ENCODE measurements at regions not wholly inside any gene's neighbourhood (a gene's known extent, or its start where the extent isn't known, plus 50 kb on each side); places are given as distances from the start of the nearest gene placed in this dataset.

GRCh38 chrX:155767051-155767875, 113.9 kb upstream of the VAMP7 start:
- DNase-seq = peak in 3 of 5 donors; percentile 2 to 6 (median 5)
- Histone ChIP-seq H3K9me3 (ENCODE audit: low read length) (no peaks in the 10 kb centered on the region), H3K4me1 (ENCODE audit: insufficient read depth, low read length) (no peaks in the 10 kb centered on the region), H3K36me3 (ENCODE audit: insufficient read depth, low read length) (no peaks in the 10 kb centered on the region), H3K27ac (ENCODE audit: low read depth, low read length) (no peak overlapping the region), H3K4me3 (ENCODE audit: low read length) (peak overlapping the region; percentile 38), H3K27me3 (ENCODE audit: insufficient read depth, low read length, poor library complexity, severe bottlenecking) (no peaks in the 10 kb centered on the region)
- Mint-ChIP-seq H3K36me3 (peaks cover 0 to 4% (median 0%) of the 10 kb centered on the region in 3 donors), H3K9me3 (peaks cover 0 to 2% (median 1%) of the 10 kb centered on the region in 5 donors), H3K27me3 (peaks cover 0 to 1% of the 10 kb centered on the region in 2 donors), H3K4me1 (peaks cover 6 to 8% (median 7%) of the 10 kb centered on the region in 3 donors), H3K4me3 (peak overlapping the region; percentile 57 to 89 (median 71)), H3K27ac (peak overlapping the region in 6 of 8 donors; percentile 11 to 91 (median 30))
- ChIA-PET POLR2A (no interaction called here), CTCF (no interaction called here)

GRCh38 chrX:155766321-155766720, 114.8 kb upstream of the VAMP7 start:
- CTCF ChIA-PET = no interaction called here
- H3K4me3 ChIP-seq (ENCODE audit: low read length) = no peak overlapping the region
- H3K27me3 Mint-ChIP-seq = peaks cover 0 to 1% of the 10 kb centered on the region in 2 donors
- H3K4me1 Mint-ChIP-seq = peaks cover 6 to 8% (median 7%) of the 10 kb centered on the region in 3 donors
- H3K27ac ChIP-seq (ENCODE audit: low read depth, low read length) = no peak overlapping the region
- POLR2A ChIA-PET = no interaction called here
- H3K36me3 ChIP-seq (ENCODE audit: insufficient read depth, low read length) = no peaks in the 10 kb centered on the region
- peak overlapping the region in 3 of 7 donors; percentile 55 to 86 (median 71) for H3K4me3 Mint-ChIP-seq
- peaks cover 0 to 7% (median 2%) of the 10 kb centered on the region in 3 donors for H3K36me3 Mint-ChIP-seq
- peaks cover 0 to 8% (median 3%) of the 10 kb centered on the region in 5 donors for H3K9me3 Mint-ChIP-seq
- H3K27ac Mint-ChIP-seq = peak overlapping the region in 1 of 8 donors; percentile 88
- H3K9me3 ChIP-seq (ENCODE audit: low read length) = no peaks in the 10 kb centered on the region
- H3K27me3 ChIP-seq (ENCODE audit: insufficient read depth, low read length, poor library complexity, severe bottlenecking) = no peaks in the 10 kb centered on the region
- no peaks in the 10 kb centered on the region for H3K4me1 ChIP-seq (ENCODE audit: insufficient read depth, low read length)
- no peak for DNase-seq

GRCh38 chrX:155761185-155761584, 120.0 kb upstream of the VAMP7 start:
- ChIA-PET POLR2A (no interaction called here), CTCF (no interaction called here)
- no peak for DNase-seq
- Mint-ChIP-seq H3K27ac (no peak overlapping the region), H3K4me1 (no peaks in the 10 kb centered on the region), H3K9me3 (peaks cover 2 to 8% (median 4%) of the 10 kb centered on the region in 5 donors), H3K4me3 (no peak overlapping the region), H3K36me3 (peaks cover 0 to 12% (median 2%) of the 10 kb centered on the region in 3 donors), H3K27me3 (peaks cover 0 to 4% of the 10 kb centered on the region in 2 donors)
- Histone ChIP-seq H3K9me3 (ENCODE audit: low read length) (no peaks in the 10 kb centered on the region), H3K4me1 (ENCODE audit: insufficient read depth, low read length) (no peaks in the 10 kb centered on the region), H3K27ac (ENCODE audit: low read depth, low read length) (no peak overlapping the region), H3K4me3 (ENCODE audit: low read length) (no peak overlapping the region), H3K27me3 (ENCODE audit: insufficient read depth, low read length, poor library complexity, severe bottlenecking) (no peaks in the 10 kb centered on the region), H3K36me3 (ENCODE audit: insufficient read depth, low read length) (no peaks in the 10 kb centered on the region)

DNA sequence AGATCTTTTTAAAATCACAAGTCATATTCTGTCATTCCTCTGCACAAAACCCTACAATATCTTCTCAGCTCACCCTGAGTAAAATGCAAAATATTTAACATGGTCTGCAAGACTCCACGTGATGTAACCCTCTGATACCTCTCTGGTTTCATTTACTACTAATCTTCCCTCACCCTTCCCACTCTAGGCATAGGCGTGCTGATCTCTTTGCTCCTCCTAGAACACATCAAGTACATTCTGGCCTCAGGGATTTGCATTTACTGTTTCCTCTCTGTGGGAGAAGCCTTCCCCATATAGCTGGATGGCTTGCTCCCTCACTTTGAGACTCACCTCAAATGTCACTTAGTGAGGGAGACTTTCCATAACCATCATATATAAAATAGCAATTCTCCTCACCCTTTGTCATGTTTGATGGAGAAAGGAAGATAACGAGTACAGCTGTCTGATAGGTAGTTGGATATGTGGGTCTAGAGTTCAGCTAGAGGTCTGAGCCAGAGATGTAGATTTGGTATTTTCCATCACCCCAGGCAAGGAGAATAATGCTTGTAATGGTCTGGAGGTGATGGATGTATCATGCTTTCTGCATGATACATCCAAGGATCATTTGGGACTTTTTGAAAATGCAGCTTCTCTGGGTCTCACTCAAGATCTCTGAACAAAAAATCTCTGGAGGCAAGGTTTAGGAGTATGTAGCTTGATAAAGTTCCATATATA, 123.9 kb upstream of the VAMP7 start:
- Mint-ChIP-seq H3K9me3 (peaks cover 2 to 5% (median 2%) of the 10 kb centered on the region in 5 donors), H3K27me3 (peaks cover 0 to 4% of the 10 kb centered on the region in 2 donors), H3K36me3 (peaks cover 0 to 8% (median 2%) of the 10 kb centered on the region in 3 donors), H3K4me3 (no peak overlapping the region), H3K4me1 (no peaks in the 10 kb centered on the region), H3K27ac (no peak overlapping the region)
- Histone ChIP-seq H3K4me1 (ENCODE audit: insufficient read depth, low read length) (no peaks in the 10 kb centered on the region), H3K9me3 (ENCODE audit: low read length) (no peaks in the 10 kb centered on the region), H3K36me3 (ENCODE audit: insufficient read depth, low read length) (no peaks in the 10 kb centered on the region), H3K27me3 (ENCODE audit: insufficient read depth, low read length, poor library complexity, severe bottlenecking) (no peaks in the 10 kb centered on the region), H3K27ac (ENCODE audit: low read depth, low read length) (no peak overlapping the region), H3K4me3 (ENCODE audit: low read length) (no peak overlapping the region)
- DNase-seq = no peak
- POLR2A ChIA-PET = no interaction called here
- CTCF ChIA-PET = no interaction called here

DNA sequence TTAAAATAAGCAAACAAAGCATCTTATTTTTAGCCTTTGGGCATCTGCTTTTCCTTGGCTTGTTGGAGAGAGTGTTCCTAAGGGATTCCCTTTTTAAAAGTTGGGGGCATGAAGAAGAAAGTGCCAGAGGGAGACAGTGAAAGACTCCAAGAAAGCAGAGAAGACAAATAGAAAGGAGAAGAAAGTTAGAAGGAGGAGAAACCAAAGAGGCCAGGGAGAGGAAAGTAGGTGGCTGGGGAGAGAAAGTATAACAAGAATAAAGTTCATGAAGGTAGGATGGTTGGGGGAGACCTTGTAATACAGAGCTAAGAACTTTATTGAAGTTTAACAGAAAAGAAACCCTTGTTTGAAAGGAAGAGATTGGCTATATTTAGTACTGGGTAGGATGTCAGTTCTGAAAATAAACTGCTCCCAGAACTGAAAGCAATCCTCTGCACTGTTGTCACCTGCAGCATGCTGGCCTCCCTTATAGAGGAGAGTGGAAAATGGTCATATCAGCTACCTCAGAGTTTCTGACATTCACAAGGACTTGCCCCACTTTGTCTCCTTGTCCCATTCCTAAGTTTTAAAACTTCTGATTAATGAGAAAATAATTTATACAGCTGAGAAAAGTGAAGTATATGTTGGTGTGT, 125.3 kb upstream of the VAMP7 start:
- H3K27ac ChIP-seq (ENCODE audit: low read depth, low read length) = no peak overlapping the region
- Mint-ChIP-seq H3K9me3 (peaks cover 0 to under 1% (median 0%) of the 10 kb centered on the region in 5 donors), H3K4me1 (no peaks in the 10 kb centered on the region), H3K36me3 (peaks cover 0 to under 1% (median 0%) of the 10 kb centered on the region in 3 donors), H3K4me3 (peak overlapping the region in 1 of 7 donors; percentile 18), H3K27ac (no peak overlapping the region), H3K27me3 (peaks cover 0 to 3% of the 10 kb centered on the region in 2 donors)
- ChIA-PET POLR2A (no interaction called here), CTCF (no interaction called here)
- no peaks in the 10 kb centered on the region for H3K36me3 ChIP-seq (ENCODE audit: insufficient read depth, low read length)
- H3K9me3 ChIP-seq (ENCODE audit: low read length) = no peaks in the 10 kb centered on the region
- DNase-seq = no peak
- H3K4me3 ChIP-seq (ENCODE audit: low read length) = no peak overlapping the region
- no peaks in the 10 kb centered on the region for H3K27me3 ChIP-seq (ENCODE audit: insufficient read depth, low read length, poor library complexity, severe bottlenecking)
- H3K4me1 ChIP-seq (ENCODE audit: insufficient read depth, low read length) = no peaks in the 10 kb centered on the region

GRCh38 chrX:155751131-155751530, 130.0 kb upstream of the VAMP7 start:
- no peak overlapping the region for H3K27ac Mint-ChIP-seq
- no peaks in the 10 kb centered on the region for H3K36me3 Mint-ChIP-seq
- POLR2A ChIA-PET = no interaction called here
- H3K4me3 ChIP-seq (ENCODE audit: low read length) = no peak overlapping the region
- H3K4me1 Mint-ChIP-seq = no peaks in the 10 kb centered on the region
- no peaks in the 10 kb centered on the region for H3K9me3 Mint-ChIP-seq
- no peaks in the 10 kb centered on the region for H3K27me3 ChIP-seq (ENCODE audit: insufficient read depth, low read length, poor library complexity, severe bottlenecking)
- H3K9me3 ChIP-seq (ENCODE audit: low read length) = no peaks in the 10 kb centered on the region
- DNase-seq = no peak
- H3K27ac ChIP-seq (ENCODE audit: low read depth, low read length) = no peak overlapping the region
- CTCF ChIA-PET = no interaction called here
- H3K27me3 Mint-ChIP-seq = no peaks in the 10 kb centered on the region
- no peaks in the 10 kb centered on the region for H3K4me1 ChIP-seq (ENCODE audit: insufficient read depth, low read length)
- no peak overlapping the region for H3K4me3 Mint-ChIP-seq
- H3K36me3 ChIP-seq (ENCODE audit: insufficient read depth, low read length) = no peaks in the 10 kb centered on the region

DNA sequence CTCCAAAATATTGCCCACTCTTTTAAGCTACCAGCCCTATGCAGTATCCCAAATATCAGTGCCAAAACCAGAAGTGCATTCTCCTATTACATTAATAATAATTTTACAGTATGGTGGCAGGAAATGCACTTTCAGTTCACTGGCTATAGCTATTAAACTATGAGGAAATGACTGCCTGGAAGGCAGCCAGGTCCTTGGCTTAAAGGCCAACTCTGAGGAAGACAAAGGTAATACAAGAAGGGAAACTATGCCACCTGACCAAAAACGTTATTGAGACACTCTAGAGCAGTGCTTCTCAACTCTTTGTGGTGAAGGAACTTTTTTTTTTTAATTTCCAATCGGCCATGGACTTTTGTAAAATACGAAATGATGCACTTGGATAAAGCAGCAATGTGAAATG, 133.6 kb upstream of the VAMP7 start:
- no peak overlapping the region for H3K4me3 ChIP-seq (ENCODE audit: low read length)
- no peaks in the 10 kb centered on the region for H3K9me3 Mint-ChIP-seq

GRCh38 chrX:155745792-155746191, 133.0 kb upstream of the TMLHE start:
- no peak overlapping the region for H3K27ac Mint-ChIP-seq
- Histone ChIP-seq H3K9me3 (ENCODE audit: low read length) (no peaks in the 10 kb centered on the region), H3K4me1 (ENCODE audit: insufficient read depth, low read length) (no peaks in the 10 kb centered on the region), H3K27me3 (ENCODE audit: insufficient read depth, low read length, poor library complexity, severe bottlenecking) (no peaks in the 10 kb centered on the region), H3K36me3 (ENCODE audit: insufficient read depth, low read length) (no peaks in the 10 kb centered on the region), H3K4me3 (ENCODE audit: low read length) (no peak overlapping the region), H3K27ac (ENCODE audit: low read depth, low read length) (no peak overlapping the region)
- DNase-seq = no peak
- H3K4me3 Mint-ChIP-seq = no peak overlapping the region
- ChIA-PET POLR2A (no interaction called here), CTCF (no interaction called here)
- peaks cover 0 to 2% (median 0%) of the 10 kb centered on the region in 3 donors for H3K36me3 Mint-ChIP-seq
- H3K4me1 Mint-ChIP-seq = no peaks in the 10 kb centered on the region
- peaks cover under 1 to 3% (median 1%) of the 10 kb centered on the region in 5 donors for H3K9me3 Mint-ChIP-seq
- H3K27me3 Mint-ChIP-seq = no peaks in the 10 kb centered on the region

More for the DNA sequence above, 133.6 kb upstream of the VAMP7 start:
- no peak overlapping the region for H3K27ac Mint-ChIP-seq
- Histone ChIP-seq H3K27ac (ENCODE audit: low read depth, low read length) (no peak overlapping the region), H3K9me3 (ENCODE audit: low read length) (no peaks in the 10 kb centered on the region), H3K36me3 (ENCODE audit: insufficient read depth, low read length) (no peaks in the 10 kb centered on the region), H3K4me1 (ENCODE audit: insufficient read depth, low read length) (no peaks in the 10 kb centered on the region), H3K27me3 (ENCODE audit: insufficient read depth, low read length, poor library complexity, severe bottlenecking) (no peaks in the 10 kb centered on the region)
- no peaks in the 10 kb centered on the region for H3K4me1 Mint-ChIP-seq
- DNase-seq = no peak
- ChIA-PET POLR2A (no interaction called here), CTCF (no interaction called here)
- no peaks in the 10 kb centered on the region for H3K27me3 Mint-ChIP-seq
- no peaks in the 10 kb centered on the region for H3K36me3 Mint-ChIP-seq
- no peak overlapping the region for H3K4me3 Mint-ChIP-seq

Measured in CD8-positive, alpha-beta memory T cell (primary cell).